NCI-H2171 (cell line): ENCODE measurements at regions not wholly inside any gene's neighbourhood (a gene's known extent, or its start where the extent isn't known, plus 50 kb on each side); places are given as distances from the start of the nearest gene placed in this dataset.
"Not testable (repeated sequence)": the region's sequence is repeated elsewhere in the genome, so short reads cannot be mapped to it uniquely, and the experiment has no call there.

Source experiments
- DNase-seq: peaks from one replicate; lab custom pipeline; 2025; lab: John Stamatoyannopoulos, UW

GRCh38 chr3:139202226-139202958 is 141.4 kb upstream of the MRPS22 start:
- DNase-seq: peak; percentile 8

- no peak for DNase-seq
Measured at GRCh38 chr3:139202959-139203349, 140.9 kb upstream of the MRPS22 start.

- DNase-seq: no peak
Measured at GRCh38 chr3:139203752-139204151, 140.1 kb upstream of the MRPS22 start.

GRCh38 chr3:139204728-139205127 is 139.1 kb upstream of the MRPS22 start:
- DNase-seq: no peak

- no peak for DNase-seq
Measured at GRCh38 chr3:139213936-139214335, 129.9 kb upstream of the MRPS22 start.

GRCh38 chr3:139216958-139217357 is 126.9 kb upstream of the MRPS22 start:
- DNase-seq: no peak

- no peak for DNase-seq
Measured at GRCh38 chr3:139217633-139218032, 126.2 kb upstream of the MRPS22 start.

GRCh38 chr3:139218046-139218445 is 125.8 kb upstream of the MRPS22 start:
- DNase-seq: no peak

GRCh38 chr3:139219463-139219862 is 124.4 kb upstream of the MRPS22 start:
- no peak for DNase-seq

GRCh38 chr3:139222100-139222657 is 121.6 kb upstream of the MRPS22 start:
- DNase-seq: no peak

GRCh38 chr3:139225548-139225947 is 118.3 kb upstream of the MRPS22 start:
- no peak for DNase-seq

- no peak for DNase-seq
Measured at GRCh38 chr3:139226731-139227130, 117.1 kb upstream of the MRPS22 start.

- no peak for DNase-seq
Measured at GRCh38 chr3:139227165-139227564, 116.7 kb upstream of the MRPS22 start.

GRCh38 chr3:139227827-139228226 is 116.0 kb upstream of the MRPS22 start:
- no peak for DNase-seq

- no peak for DNase-seq
Measured at GRCh38 chr3:139230391-139230790, 113.4 kb upstream of the MRPS22 start.

GRCh38 chr3:139231555-139232281 is 112.1 kb upstream of the MRPS22 start:
- DNase-seq: no peak

GRCh38 chr3:139232341-139232740 is 111.5 kb upstream of the MRPS22 start:
- not testable (repeated sequence) for DNase-seq

GRCh38 chr3:139234491-139234890 is 109.3 kb upstream of the MRPS22 start:
- no peak for DNase-seq

- DNase-seq: no peak
Measured at GRCh38 chr3:139235192-139235591, 108.6 kb upstream of the MRPS22 start.

- no peak for DNase-seq
Measured at GRCh38 chr3:139236336-139236735, 107.5 kb upstream of the MRPS22 start.

- DNase-seq: no peak
Measured at GRCh38 chr3:139238281-139239030, 105.4 kb upstream of the MRPS22 start.

GRCh38 chr3:139239550-139239949 is 104.3 kb upstream of the MRPS22 start:
- DNase-seq: no peak

GRCh38 chr3:139241783-139242182 is 102.0 kb upstream of the MRPS22 start:
- no peak for DNase-seq
